OCI-LY1 (cell line): ENCODE measurements at regions not wholly inside any gene's neighbourhood (a gene's known extent, or its start where the extent isn't known, plus 50 kb on each side); places are given as distances from the start of the nearest gene placed in this dataset.
"Not testable (repeated sequence)": the region's sequence is repeated elsewhere in the genome, so short reads cannot be mapped to it uniquely, and the experiment has no call there.

ENCODE experiments used
- EZH2 ChIP-seq: fragments of 200-600 bp; sonication (generic), shearing (Covaris generic); IDR thresholded peaks from 2 replicates; pipeline ENCODE4 v1.8.0; 2017; ENCODE audit warnings: borderline replicate concordance, mixed run types, mild to moderate bottlenecking, antibody characterized with exemption, low read length, moderate library complexity, mixed read lengths
- TF ChIP-seq, protein P1 (sequence below): fragments of 200-600 bp; sonication (generic), shearing (Covaris generic); IDR thresholded peaks from 2 replicates; pipeline ENCODE4 v1.5.1; 2017; ENCODE audit warnings: mild to moderate bottlenecking, antibody characterized with exemption, low read length, moderate library complexity, mixed read lengths

DNA sequence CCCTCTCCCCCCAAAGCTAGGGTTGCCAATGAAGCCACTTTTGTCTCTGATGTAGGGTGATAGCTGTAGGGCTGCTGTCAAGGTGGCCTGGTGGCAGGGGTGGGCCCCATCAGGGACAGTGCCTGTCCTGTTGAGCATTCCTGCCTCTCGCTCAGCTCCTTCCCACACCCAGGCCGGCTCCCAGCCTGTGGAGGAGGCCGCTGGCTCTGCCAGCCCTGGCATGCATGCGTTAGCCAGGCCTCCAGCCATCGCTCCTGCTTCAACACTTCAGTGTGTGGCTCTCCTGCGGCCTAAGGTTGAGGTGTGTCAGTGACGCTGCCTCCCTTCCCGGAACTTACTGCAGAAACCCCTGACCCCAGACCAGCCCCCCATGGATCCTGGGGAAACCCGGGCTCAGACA is 194.5 kb downstream of the TBC1D2B start:
- TF ChIP-seq, protein P1, sequence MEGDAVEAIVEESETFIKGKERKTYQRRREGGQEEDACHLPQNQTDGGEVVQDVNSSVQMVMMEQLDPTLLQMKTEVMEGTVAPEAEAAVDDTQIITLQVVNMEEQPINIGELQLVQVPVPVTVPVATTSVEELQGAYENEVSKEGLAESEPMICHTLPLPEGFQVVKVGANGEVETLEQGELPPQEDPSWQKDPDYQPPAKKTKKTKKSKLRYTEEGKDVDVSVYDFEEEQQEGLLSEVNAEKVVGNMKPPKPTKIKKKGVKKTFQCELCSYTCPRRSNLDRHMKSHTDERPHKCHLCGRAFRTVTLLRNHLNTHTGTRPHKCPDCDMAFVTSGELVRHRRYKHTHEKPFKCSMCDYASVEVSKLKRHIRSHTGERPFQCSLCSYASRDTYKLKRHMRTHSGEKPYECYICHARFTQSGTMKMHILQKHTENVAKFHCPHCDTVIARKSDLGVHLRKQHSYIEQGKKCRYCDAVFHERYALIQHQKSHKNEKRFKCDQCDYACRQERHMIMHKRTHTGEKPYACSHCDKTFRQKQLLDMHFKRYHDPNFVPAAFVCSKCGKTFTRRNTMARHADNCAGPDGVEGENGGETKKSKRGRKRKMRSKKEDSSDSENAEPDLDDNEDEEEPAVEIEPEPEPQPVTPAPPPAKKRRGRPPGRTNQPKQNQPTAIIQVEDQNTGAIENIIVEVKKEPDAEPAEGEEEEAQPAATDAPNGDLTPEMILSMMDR = not testable (repeated sequence)
- not testable (repeated sequence) for TF ChIP-seq EZH2
